H1 (cell line): ENCODE measurements at regions not wholly inside any gene's neighbourhood (a gene's known extent, or its start where the extent isn't known, plus 50 kb on each side); places are given as distances from the start of the nearest gene placed in this dataset.

Experiments used
- CTCF ChIA-PET: fragments of 300-600 bp; sonication (Branson Sonifier 250); formaldehyde crosslinking; loops from one replicate; lab custom pipeline; 2021; ENCODE audit not compliant: partially characterized antibody; lab: Charles Lee
- POLR2A ChIA-PET: fragments of 300-600 bp; sonication (Branson Sonifier 250); formaldehyde crosslinking; loops from one replicate; lab custom pipeline; 2021; ENCODE audit warnings: inconsistent platforms; ENCODE audit not compliant: partially characterized antibody; lab: Charles Lee
- DNase-seq, 2 experiments: peaks; one replicate each; pipeline versions ENCODE4 v3.0.0 to v3.0.0-alpha.2; 2010 to 2022; ENCODE audit warnings: low spot score in 2 of 2, low read depth in 1 of 2, mixed read lengths in 1 of 2
- FAIRE-seq: peaks from 2 replicates; lab custom pipeline; 2011; peaks lifted over from hg19 to GRCh38; lab: Jason Lieb, UNC
- H2AFZ ChIP-seq: 2 replicates; pipeline ENCODE4 v1.8.1; 2012; ENCODE audit warnings: low read length, inconsistent platforms
- H2AK5ac ChIP-seq: 2 replicates; pipeline ENCODE4 v1.6.1; 2013; ENCODE audit warnings: low read depth, low read length
- H2BK120ac ChIP-seq: replicated peaks from 2 replicates; pipeline ENCODE3; 2013; ENCODE audit warnings: low read depth, low read length, inconsistent platforms
- H2BK12ac ChIP-seq: 2 replicates; pipeline ENCODE4 v1.6.1; 2013; ENCODE audit warnings: low read depth, low read length
- H2BK15ac ChIP-seq: 2 replicates; pipeline ENCODE4 v1.6.1; 2013; ENCODE audit warnings: low read length
- H2BK20ac ChIP-seq: 2 replicates; pipeline ENCODE4 v1.6.1; 2013; ENCODE audit warnings: low read length
- H2BK5ac ChIP-seq: 2 replicates; pipeline ENCODE4 v1.6.1; 2013; ENCODE audit warnings: low read depth, low read length
- H3K14ac ChIP-seq: 2 replicates; pipeline ENCODE4 v1.6.1; 2013; ENCODE audit warnings: inconsistent platforms; ENCODE audit not compliant: insufficient read length
- H3K18ac ChIP-seq: 2 replicates; pipeline ENCODE4 v1.6.1; 2013; ENCODE audit warnings: low read length; ENCODE audit errors: extremely low read depth
- H3K23ac ChIP-seq: 2 replicates; pipeline ENCODE4 v1.6.1; 2013; ENCODE audit warnings: inconsistent platforms; ENCODE audit not compliant: insufficient read length
- H3K23me2 ChIP-seq: 2 replicates; pipeline ENCODE4 v1.6.1; 2013; ENCODE audit warnings: low read depth, low read length
- H3K27ac ChIP-seq: 2 replicates; pipeline ENCODE4 v1.6.1; 2011; ENCODE audit warnings: low read depth, low read length, inconsistent platforms
- H3K27me3 ChIP-seq, 4 experiments: replicated peaks in 1 of 4; 1 replicate in 1 of 4; 2 replicates in 3 of 4; pipeline versions ENCODE4 v1.6.1 to v1.8.1; 2011 to 2013; ENCODE audit warnings: low read length in 3 of 4, mild to moderate bottlenecking in 3 of 4, inconsistent platforms in 2 of 4, mixed read lengths in 2 of 4, moderate library complexity in 1 of 4; ENCODE audit not compliant: control insufficient read depth in 3 of 4, insufficient read depth in 3 of 4; ENCODE audit errors: extremely low read depth in 1 of 4
- H3K36me3 ChIP-seq, 4 experiments: 2 replicates each; pipeline versions ENCODE4 v1.6.1 to v1.8.1; 2011 to 2013; ENCODE audit warnings: mild to moderate bottlenecking in 4 of 4, low read length in 3 of 4, moderate library complexity in 2 of 4, control low read depth in 1 of 4, inconsistent platforms in 1 of 4; ENCODE audit not compliant: insufficient read depth in 4 of 4, control insufficient read depth in 2 of 4
- H3K4ac ChIP-seq: replicated peaks from 2 replicates; pipeline ENCODE3; 2013; ENCODE audit warnings: low read length, low read depth, mixed read lengths, inconsistent platforms; ENCODE audit not compliant: insufficient read length
- H3K4me1 ChIP-seq, 4 experiments: replicated peaks in 1 of 4; 1 replicate in 1 of 4; 2 replicates in 3 of 4; pipeline versions ENCODE4 v1.6.1 to v1.8.1; 2011 to 2013; ENCODE audit warnings: low read length in 3 of 4, inconsistent platforms in 2 of 4, mixed read lengths in 1 of 4; ENCODE audit not compliant: insufficient read depth in 4 of 4, control insufficient read depth in 3 of 4
- H3K4me2 ChIP-seq, 2 experiments: 2 replicates each; pipeline versions ENCODE4 v1.6.1 to v1.8.1; 2011 to 2013; ENCODE audit warnings: low read depth in 2 of 2, low read length in 2 of 2, control low read depth in 1 of 2, inconsistent platforms in 1 of 2, mild to moderate bottlenecking in 1 of 2; ENCODE audit not compliant: insufficient read depth in 1 of 2
- H3K4me3 ChIP-seq, 4 experiments: fragments of 200-600, 300-600 bp in 1 of 4; sonication (generic), shearing (Covaris generic), sonication (Bioruptor Twin) in 1 of 4; 2 replicates each; pipeline versions ENCODE4 v1.5.1 to v1.8.1; 2011 to 2016; ENCODE audit warnings: low read length in 4 of 4, low read depth in 3 of 4, control low read depth in 2 of 4, inconsistent platforms in 2 of 4, mild to moderate bottlenecking in 2 of 4, mixed read lengths in 1 of 4, moderate library complexity in 1 of 4; ENCODE audit not compliant: insufficient read depth in 2 of 4; ENCODE audit errors: extremely low read depth in 1 of 4
- H3K56ac ChIP-seq: replicated peaks from 2 replicates; pipeline ENCODE3; 2013; ENCODE audit warnings: low read depth, mild to moderate bottlenecking, mixed read lengths, low read length, inconsistent platforms; ENCODE audit not compliant: insufficient read length
- H3K79me1 ChIP-seq: 2 replicates; pipeline ENCODE4 v1.6.1; 2013; ENCODE audit warnings: low read depth, low read length, control low read depth
- H3K79me2 ChIP-seq, 2 experiments: 2 replicates each; pipeline versions ENCODE4 v1.6.1 to v1.8.1; 2012 to 2013; ENCODE audit warnings: low read length in 2 of 2, mild to moderate bottlenecking in 2 of 2, inconsistent platforms in 1 of 2; ENCODE audit not compliant: insufficient read depth in 2 of 2, control insufficient read depth in 1 of 2
- H3K9ac ChIP-seq, 4 experiments: replicated peaks in 1 of 4; 1 replicate in 1 of 4; 2 replicates in 3 of 4; pipeline versions ENCODE4 v1.6.1 to v1.8.1; 2011 to 2013; ENCODE audit warnings: low read depth in 3 of 4, low read length in 3 of 4, control low read depth in 2 of 4, mild to moderate bottlenecking in 2 of 4, moderate library complexity in 2 of 4, inconsistent platforms in 1 of 4; ENCODE audit errors: extremely low read depth in 1 of 4
- H3K9me3 ChIP-seq, 2 experiments: 2 replicates each; pipeline versions ENCODE4 v1.6.1 to v1.8.1; 2012 to 2013; ENCODE audit warnings: mild to moderate bottlenecking in 2 of 2, moderate library complexity in 2 of 2, control low read depth in 1 of 2, inconsistent platforms in 1 of 2, low read depth in 1 of 2, low read length in 1 of 2, mixed read lengths in 1 of 2; ENCODE audit not compliant: insufficient read depth in 2 of 2
- H4K20me1 ChIP-seq, 2 experiments: replicated peaks in 1 of 2; 2 replicates each; pipeline versions ENCODE3 to v1.8.1; 2011 to 2013; ENCODE audit warnings: inconsistent platforms in 2 of 2, low read length in 2 of 2, mild to moderate bottlenecking in 1 of 2; ENCODE audit not compliant: insufficient read depth in 2 of 2, control insufficient read depth in 1 of 2
- H4K5ac ChIP-seq: 2 replicates; pipeline ENCODE4 v1.6.1; 2013; ENCODE audit warnings: low read length, low read depth, mixed read lengths, inconsistent platforms; ENCODE audit not compliant: insufficient read length
- H4K8ac ChIP-seq: 2 replicates; pipeline ENCODE4 v1.8.0; 2013; ENCODE audit warnings: mild to moderate bottlenecking, moderate library complexity, low read length, inconsistent platforms; ENCODE audit not compliant: insufficient read depth; ENCODE audit errors: extremely low read depth
- H4K91ac ChIP-seq: replicated peaks from 2 replicates; pipeline ENCODE3; 2013; ENCODE audit warnings: low read length, mixed read lengths, inconsistent platforms; ENCODE audit not compliant: insufficient read length
- KDM1A ChIP-seq: fragments of 200-600, 300-600 bp; sonication (generic); IDR thresholded peaks from 2 replicates; pipeline ENCODE4 v1.7.1; 2016; ENCODE audit warnings: mild to moderate bottlenecking, low read length, borderline replicate concordance
- RAD21 ChIP-seq, 2 experiments: IDR thresholded peaks in 1 of 2; conservative IDR thresholded peaks in 1 of 2; 2 replicates each; pipeline ENCODE4 v1.6.1; 2011; ENCODE audit warnings: low read depth in 2 of 2, low read length in 2 of 2, improper control_type of control experiment in 1 of 2, inconsistent platforms in 1 of 2, mild to moderate bottlenecking in 1 of 2, moderate library complexity in 1 of 2
- USF2 ChIP-seq: IDR thresholded peaks from 2 replicates; pipeline ENCODE4 v1.6.1; 2011; ENCODE audit warnings: low read length, improper control_type of control experiment
- WGBS, 2 experiments: shearing (Covaris generic) in 1 of 2; methylation state at CpG; one replicate each; pipeline versions ENCODE4 v1.1.6 to v1.1.7; 2013 to 2015; ENCODE audit warnings: low lambda C conversion rate in 2 of 2, mixed read lengths in 2 of 2, inconsistent platforms in 1 of 2, low coverage in 1 of 2, missing lambda C conversion rate in 1 of 2; ENCODE audit not compliant: insufficient replicate concordance in 2 of 2, insufficient coverage in 1 of 2, insufficient read length in 1 of 2; ENCODE audit errors: extremely low coverage in 1 of 2, missing lambda C conversion rate in 1 of 2; 5-methylcytosine and 5-hydroxymethylcytosine counted together

GRCh38 chr9:86660146-86660943 is 287.0 kb downstream of the GAS1 start:
- no peak overlapping the region for H2AFZ ChIP-seq
- no peak for FAIRE-seq

More at GRCh38 chr9:86660146-86660943, 287.0 kb downstream of the GAS1 start:
- H3K36me3 ChIP-seq = no peaks in the 10 kb centered on the region
- TF ChIP-seq USF2 (no peak), KDM1A (no peak), RAD21 (IDR thresholded peaks at IDR 0.05 in 1 of 2, conservative IDR thresholded peaks at IDR 0.05 in 1 of 2; ENCODE audit: low read depth in 2 of 2, low read length in 2 of 2) (no peak)
- no peak overlapping the region for H3K56ac ChIP-seq
- no peaks in the 10 kb centered on the region for H3K9me3 ChIP-seq
- H4K20me1 ChIP-seq = no peaks in the 10 kb centered on the region
- no peaks in the 10 kb centered on the region for H3K79me1 ChIP-seq
- H3K4ac ChIP-seq = no peak overlapping the region
- POLR2A ChIA-PET = no interaction called here
- CTCF ChIA-PET = interaction anchor here (0.6 to 2.1 kb wide), 4 partner anchors 16 to 666 kb away, joined by 3 to 12 read pairs (median 4); no protein-coding TSS in a partner anchor
- no peak overlapping the region for H2BK15ac ChIP-seq
- H3K27ac ChIP-seq = no peak overlapping the region
- H3K14ac ChIP-seq = no peak overlapping the region
- H3K23me2 ChIP-seq = no peaks in the 10 kb centered on the region
- H4K5ac ChIP-seq = no peak overlapping the region
- H2AK5ac ChIP-seq = no peak overlapping the region
- no peak overlapping the region for H3K4me3 ChIP-seq
- no peak for DNase-seq
- H2BK5ac ChIP-seq = no peak overlapping the region
- no peak overlapping the region for H3K23ac ChIP-seq
- no peaks in the 10 kb centered on the region for H3K79me2 ChIP-seq
- WGBS, 2 experiments = 83% methylated on average over 7 of the region's 7 CpGs; no CpG with 5 or more reads in 1 of the 2 experiments
- no peaks in the 10 kb centered on the region for H3K4me1 ChIP-seq
- H4K8ac ChIP-seq = no peak overlapping the region
- H3K4me2 ChIP-seq = no peak overlapping the region
- no peaks in the 10 kb centered on the region for H3K27me3 ChIP-seq
- no peak overlapping the region for H2BK120ac ChIP-seq
- no peak overlapping the region for H3K9ac ChIP-seq
- H2BK12ac ChIP-seq = no peak overlapping the region
- H4K91ac ChIP-seq = no peak overlapping the region
- no peak overlapping the region for H3K18ac ChIP-seq
- H2BK20ac ChIP-seq = no peak overlapping the region
